Neuron (in vitro differentiated cells): ENCODE measurements at regions not wholly inside any gene's neighbourhood (a gene's known extent, or its start where the extent isn't known, plus 50 kb on each side); places are given as distances from the start of the nearest gene placed in this dataset.

Source experiments
- H2AFZ ChIP-seq: one replicate; pipeline ENCODE4 v1.6.1; 2013; ENCODE audit warnings: low read depth, mild to moderate bottlenecking, inconsistent platforms, low read length, moderate library complexity
- H3K27me3 ChIP-seq: one replicate; pipeline ENCODE4 v1.6.1; 2013; ENCODE audit warnings: low read length; ENCODE audit not compliant: insufficient read depth
- H3K36me3 ChIP-seq: one replicate; pipeline ENCODE4 v1.6.1; 2013; ENCODE audit warnings: low read length; ENCODE audit not compliant: insufficient read depth
- H3K4me1 ChIP-seq: one replicate; pipeline ENCODE4 v1.6.1; 2013; ENCODE audit warnings: low read length; ENCODE audit not compliant: insufficient read depth
- H3K4me3 ChIP-seq: 2 replicates; pipeline ENCODE4 v1.5.1; 2013; ENCODE audit warnings: mild to moderate bottlenecking, low read length, moderate library complexity
- H3K9me3 ChIP-seq: one replicate; pipeline ENCODE4 v1.6.1; 2013; ENCODE audit warnings: low read length

DNA sequence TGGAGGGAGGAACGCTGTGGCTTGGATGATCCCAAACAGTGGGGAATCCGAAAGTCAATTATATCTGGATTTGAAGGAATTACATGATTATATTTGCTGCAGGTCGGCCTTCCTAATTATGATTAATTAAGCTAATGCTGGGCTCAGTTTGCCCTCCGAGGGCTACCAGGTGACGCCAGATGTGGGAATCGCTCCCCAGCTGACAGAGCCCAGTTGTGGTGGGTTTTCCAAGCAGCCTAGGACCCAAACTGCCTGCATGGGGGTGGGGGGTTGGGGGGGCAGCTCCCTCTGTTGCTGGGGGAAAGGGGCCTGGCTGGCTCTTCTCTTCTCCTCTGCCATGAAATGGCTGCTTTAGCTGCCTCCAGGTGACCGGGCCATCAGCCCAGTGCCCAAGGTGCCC, 147.6 kb upstream of the C1orf174 start:
- peaks cover 12% of the 10 kb centered on the region for H3K27me3 ChIP-seq
- no peaks in the 10 kb centered on the region for H3K9me3 ChIP-seq
- no peak overlapping the region for H3K4me3 ChIP-seq
- no peaks in the 10 kb centered on the region for H3K36me3 ChIP-seq
- no peak overlapping the region for H2AFZ ChIP-seq
- H3K4me1 ChIP-seq: no peaks in the 10 kb centered on the region

GRCh38 chr1:4048076-4048475, 148.0 kb upstream of the C1orf174 start:
- Histone ChIP-seq H3K9me3 (no peaks in the 10 kb centered on the region), H3K27me3 (peaks cover 13% of the 10 kb centered on the region), H2AFZ (no peak overlapping the region), H3K36me3 (no peaks in the 10 kb centered on the region), H3K4me1 (no peaks in the 10 kb centered on the region), H3K4me3 (no peak overlapping the region)

DNA sequence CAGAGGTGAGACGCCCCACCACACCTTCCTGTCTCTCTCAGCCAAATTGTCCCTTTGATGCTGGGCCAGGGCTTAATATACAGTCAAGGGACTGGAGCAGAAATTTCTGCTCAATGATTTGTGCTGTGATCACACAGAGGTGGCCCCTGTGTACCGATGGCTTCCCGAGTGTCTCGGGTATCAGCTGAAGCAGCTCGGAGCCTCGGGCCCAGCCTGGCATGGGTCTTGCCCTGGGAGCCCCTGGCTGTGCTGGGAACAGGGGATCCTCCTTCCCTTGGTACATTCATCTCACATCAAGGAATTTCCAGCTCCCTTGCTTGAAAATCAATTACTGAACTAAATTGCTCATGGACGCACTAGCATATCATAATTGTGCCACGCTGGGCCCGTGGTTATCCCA, 148.8 kb upstream of the C1orf174 start:
- H3K36me3 ChIP-seq: no peaks in the 10 kb centered on the region
- no peak overlapping the region for H3K4me3 ChIP-seq
- H2AFZ ChIP-seq: no peak overlapping the region
- no peaks in the 10 kb centered on the region for H3K9me3 ChIP-seq
- peaks cover 10% of the 10 kb centered on the region for H3K27me3 ChIP-seq
- no peaks in the 10 kb centered on the region for H3K4me1 ChIP-seq

DNA sequence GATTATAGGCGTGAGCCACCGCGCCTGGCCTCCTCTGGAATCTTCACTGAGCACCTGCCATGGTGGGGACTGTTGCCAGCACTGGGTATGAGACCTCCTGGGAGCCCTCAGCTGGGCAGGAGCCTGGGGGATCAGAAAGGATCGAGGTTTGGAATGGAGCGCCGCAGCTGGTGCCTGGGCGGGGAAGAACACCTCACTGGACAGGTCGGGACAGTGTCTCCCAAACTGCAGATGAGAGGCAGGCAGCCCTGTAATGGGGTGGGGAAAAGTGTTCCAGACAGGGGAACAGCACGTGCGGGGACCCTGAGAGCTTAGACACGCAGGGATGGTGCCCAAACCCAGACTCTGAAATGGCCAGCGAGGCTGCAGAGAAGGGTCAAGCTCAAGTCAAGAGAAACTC, 150.9 kb upstream of the C1orf174 start:
- Histone ChIP-seq H3K4me3 (no peak overlapping the region), H3K9me3 (no peaks in the 10 kb centered on the region), H3K4me1 (no peaks in the 10 kb centered on the region), H3K27me3 (peaks cover 10% of the 10 kb centered on the region), H2AFZ (no peak overlapping the region), H3K36me3 (no peaks in the 10 kb centered on the region)

- H3K4me3 ChIP-seq: no peak overlapping the region
- H3K4me1 ChIP-seq: no peaks in the 10 kb centered on the region
- H3K9me3 ChIP-seq: no peaks in the 10 kb centered on the region
- no peak overlapping the region for H2AFZ ChIP-seq
- H3K36me3 ChIP-seq: no peaks in the 10 kb centered on the region
- H3K27me3 ChIP-seq: peaks cover 10% of the 10 kb centered on the region
Observed at GRCh38 chr1:4052657-4053056, 152.6 kb upstream of the C1orf174 start.

GRCh38 chr1:4053160-4053748, 153.2 kb upstream of the C1orf174 start:
- Histone ChIP-seq H3K4me1 (no peaks in the 10 kb centered on the region), H3K36me3 (no peaks in the 10 kb centered on the region), H3K4me3 (no peak overlapping the region), H3K27me3 (peaks cover 10% of the 10 kb centered on the region), H3K9me3 (no peaks in the 10 kb centered on the region), H2AFZ (no peak overlapping the region)

GRCh38 chr1:4053774-4054173, 153.7 kb upstream of the C1orf174 start:
- H2AFZ ChIP-seq: no peak overlapping the region
- no peaks in the 10 kb centered on the region for H3K36me3 ChIP-seq
- no peak overlapping the region for H3K4me3 ChIP-seq
- no peaks in the 10 kb centered on the region for H3K4me1 ChIP-seq
- no peaks in the 10 kb centered on the region for H3K9me3 ChIP-seq
- H3K27me3 ChIP-seq: peaks cover 5% of the 10 kb centered on the region

- Histone ChIP-seq H2AFZ (no peak overlapping the region), H3K27me3 (peaks cover 2% of the 10 kb centered on the region), H3K9me3 (no peaks in the 10 kb centered on the region), H3K4me3 (no peak overlapping the region), H3K4me1 (no peaks in the 10 kb centered on the region), H3K36me3 (no peaks in the 10 kb centered on the region)
Observed at GRCh38 chr1:4055294-4055967, 155.4 kb upstream of the C1orf174 start.

GRCh38 chr1:4056422-4056821, 156.3 kb upstream of the C1orf174 start:
- H3K4me1 ChIP-seq: no peaks in the 10 kb centered on the region
- no peak overlapping the region for H2AFZ ChIP-seq
- peaks cover 2% of the 10 kb centered on the region for H3K27me3 ChIP-seq

DNA sequence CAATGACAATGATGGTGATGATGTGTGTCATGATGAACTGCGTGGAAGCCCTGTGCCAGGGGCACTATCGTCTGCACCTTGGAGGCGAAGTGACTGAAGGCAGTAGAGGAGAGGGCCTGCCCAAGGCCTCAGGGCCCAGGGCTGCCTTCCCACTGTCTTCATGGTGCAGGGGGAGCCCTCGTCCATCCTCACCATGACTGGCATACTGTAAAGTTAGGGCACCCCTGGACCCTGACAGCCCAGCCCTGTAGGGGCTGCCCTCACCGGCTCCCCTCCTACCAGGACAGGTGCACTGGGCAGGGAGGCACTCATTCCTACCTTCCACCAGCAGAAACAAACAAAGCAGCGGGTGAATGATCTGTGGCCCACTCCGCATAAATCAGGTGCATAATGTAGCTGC, 156.9 kb upstream of the C1orf174 start:
- Histone ChIP-seq H2AFZ (no peak overlapping the region), H3K27me3 (peaks cover 2% of the 10 kb centered on the region), H3K4me3 (no peak overlapping the region), H3K36me3 (no peaks in the 10 kb centered on the region), H3K9me3 (no peaks in the 10 kb centered on the region), H3K4me1 (no peaks in the 10 kb centered on the region)

More at GRCh38 chr1:4056422-4056821, 156.3 kb upstream of the C1orf174 start:
- Histone ChIP-seq H3K36me3 (no peaks in the 10 kb centered on the region), H3K4me3 (no peak overlapping the region), H3K9me3 (no peaks in the 10 kb centered on the region)

DNA sequence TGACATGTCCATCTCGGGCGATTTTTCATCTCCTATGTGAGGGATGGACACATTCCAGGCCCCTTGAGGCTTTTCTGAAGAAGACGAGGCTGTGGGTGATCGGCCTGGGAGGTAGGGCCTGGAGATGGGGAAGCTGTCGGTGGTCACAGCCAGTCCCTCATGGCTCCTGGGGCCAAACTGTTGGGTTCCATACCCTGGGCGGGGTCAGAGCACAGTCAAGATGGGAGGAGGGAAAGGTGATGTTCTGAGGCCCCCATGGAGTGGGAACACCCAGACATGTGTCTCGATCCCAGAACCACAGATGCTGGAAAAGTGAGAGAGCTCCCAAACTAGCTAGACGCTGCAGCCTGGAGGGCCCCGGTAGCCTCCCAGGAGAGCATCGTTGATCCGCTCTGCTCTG, 157.5 kb upstream of the C1orf174 start:
- Histone ChIP-seq H3K27me3 (peaks cover 1% of the 10 kb centered on the region), H2AFZ (no peak overlapping the region), H3K4me1 (no peaks in the 10 kb centered on the region), H3K9me3 (no peaks in the 10 kb centered on the region), H3K36me3 (no peaks in the 10 kb centered on the region), H3K4me3 (no peak overlapping the region)

DNA sequence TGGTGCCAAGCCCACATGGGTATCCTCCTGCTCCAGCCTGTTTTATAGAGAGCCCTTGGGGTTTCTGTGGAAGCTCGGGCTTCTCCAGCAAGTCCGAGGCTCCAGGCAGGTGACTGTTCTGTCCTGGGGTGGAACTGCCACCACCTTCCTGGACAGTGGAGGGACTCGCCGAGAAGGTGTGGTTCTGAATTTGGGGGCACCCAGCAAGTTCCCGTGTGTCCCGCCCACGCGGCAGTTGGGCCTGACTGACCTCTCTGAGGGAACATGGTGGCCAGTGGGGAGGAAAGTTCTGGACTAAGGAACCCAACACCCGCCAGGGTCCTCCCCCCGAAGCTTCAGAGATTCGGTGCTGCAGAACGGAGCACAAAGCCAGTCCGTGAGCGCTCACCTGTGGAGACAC, 158.1 kb upstream of the C1orf174 start:
- Histone ChIP-seq H3K27me3 (no peaks in the 10 kb centered on the region), H3K4me1 (no peaks in the 10 kb centered on the region), H3K9me3 (no peaks in the 10 kb centered on the region), H3K36me3 (no peaks in the 10 kb centered on the region), H2AFZ (no peak overlapping the region), H3K4me3 (no peak overlapping the region)

DNA sequence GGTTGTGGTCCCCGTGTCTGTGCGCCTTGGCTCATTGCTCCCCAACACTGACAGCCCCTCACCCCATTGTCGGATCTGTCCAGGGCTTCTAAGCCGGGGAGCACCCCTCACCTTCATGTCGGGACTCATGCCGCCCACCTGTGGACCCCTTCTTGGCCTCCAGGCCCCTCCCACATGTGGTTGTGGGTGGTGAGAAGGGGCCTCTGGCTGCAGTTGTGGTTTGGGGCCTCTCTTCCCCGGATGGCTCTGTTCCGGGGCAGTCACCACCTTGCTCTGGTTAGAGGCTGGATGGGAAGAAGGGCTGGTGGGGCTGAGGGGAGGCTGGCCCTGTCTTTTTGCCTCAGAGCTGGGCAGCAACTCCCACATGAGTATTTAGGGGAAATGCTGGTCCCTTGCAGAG, 158.6 kb upstream of the C1orf174 start:
- no peaks in the 10 kb centered on the region for H3K36me3 ChIP-seq
- H3K4me3 ChIP-seq: no peak overlapping the region
- no peaks in the 10 kb centered on the region for H3K27me3 ChIP-seq
- no peak overlapping the region for H2AFZ ChIP-seq
- H3K4me1 ChIP-seq: no peaks in the 10 kb centered on the region
- no peaks in the 10 kb centered on the region for H3K9me3 ChIP-seq

DNA sequence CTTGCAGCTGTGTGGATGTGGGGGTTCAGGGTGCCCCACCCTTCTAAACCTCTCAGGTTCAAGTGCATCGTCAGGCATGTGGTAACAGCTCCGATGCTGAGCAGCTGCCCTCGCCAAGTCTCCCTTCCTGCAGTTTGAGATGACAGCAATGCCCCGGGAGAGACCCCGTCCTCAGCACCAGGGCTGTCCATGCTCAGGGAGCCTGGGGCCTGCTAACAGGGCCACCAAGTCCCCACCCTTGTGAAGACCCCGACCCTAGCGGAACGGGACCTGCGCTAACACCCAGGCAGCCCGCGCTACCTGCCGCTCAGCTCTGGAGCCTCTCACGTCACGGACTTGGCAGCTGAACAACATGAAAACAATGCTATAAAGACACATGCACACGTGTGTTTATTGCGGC, 159.2 kb upstream of the C1orf174 start:
- Histone ChIP-seq H3K4me3 (no peak overlapping the region), H3K27me3 (no peaks in the 10 kb centered on the region), H3K9me3 (no peaks in the 10 kb centered on the region), H2AFZ (no peak overlapping the region), H3K36me3 (no peaks in the 10 kb centered on the region), H3K4me1 (no peaks in the 10 kb centered on the region)
